GM12864 (cell line): ENCODE measurements at regions not wholly inside any gene's neighbourhood (a gene's known extent, or its start where the extent isn't known, plus 50 kb on each side); places are given as distances from the start of the nearest gene placed in this dataset.

Experiments
- DNase-seq: peaks from one replicate; pipeline ENCODE4 v3.0.0-alpha.2; 2011; ENCODE audit warnings: low read depth
- H3K4me3 ChIP-seq: 2 replicates; pipeline ENCODE4 v1.5.1; 2011; ENCODE audit warnings: mild to moderate bottlenecking, low read depth, low read length, control low read depth
- CTCF ChIP-seq: IDR thresholded peaks from 2 replicates; pipeline ENCODE4 v1.5.1; 2011; ENCODE audit warnings: low read depth, mild to moderate bottlenecking, moderate library complexity, low read length, control low read depth, inconsistent platforms; ENCODE audit errors: missing control alignments

GRCh38 chr1:88296642-88297041 is 387.4 kb upstream of the PKN2 start:
- no peak for TF ChIP-seq CTCF
- H3K4me3 ChIP-seq = no peak overlapping the region
- no peak for DNase-seq

GRCh38 chr1:88298506-88298905 is 385.6 kb upstream of the PKN2 start:
- H3K4me3 ChIP-seq = no peak overlapping the region
- TF ChIP-seq CTCF = no peak
- DNase-seq = no peak

- no peak for DNase-seq
- no peak for TF ChIP-seq CTCF
- H3K4me3 ChIP-seq = no peak overlapping the region
Observed at GRCh38 chr1:88300752-88301263, 383.3 kb upstream of the PKN2 start.

GRCh38 chr1:88302843-88303486 is 381.1 kb upstream of the PKN2 start:
- no peak for DNase-seq
- H3K4me3 ChIP-seq = no peak overlapping the region
- TF ChIP-seq CTCF = peak; percentile 14

- no peak overlapping the region for H3K4me3 ChIP-seq
- DNase-seq = no peak
- TF ChIP-seq CTCF = no peak
Observed at GRCh38 chr1:88311265-88311664, 372.8 kb upstream of the PKN2 start.

GRCh38 chr1:88311907-88312306 is 372.2 kb upstream of the PKN2 start:
- no peak for DNase-seq
- no peak overlapping the region for H3K4me3 ChIP-seq
- no peak for TF ChIP-seq CTCF

GRCh38 chr1:88317396-88317795 is 366.7 kb upstream of the PKN2 start:
- no peak overlapping the region for H3K4me3 ChIP-seq
- no peak for DNase-seq
- no peak for TF ChIP-seq CTCF
